ENCODE measurements at regions not wholly inside any gene's neighbourhood (a gene's known extent, or its start where the extent isn't known, plus 50 kb on each side); places are given as distances from the start of the nearest gene placed in this dataset.

- TF ChIP-seq POLR2A (IDR thresholded peaks at IDR 0.05) (no peak), CTCF (IDR thresholded peaks at IDR 0.05) (no peak)
Observed at GRCh38 chr6:163679753-163680152, 265.2 kb downstream of the QKI start.
